GM12878 (cell line): ENCODE measurements at regions not wholly inside any gene's neighbourhood (a gene's known extent, or its start where the extent isn't known, plus 50 kb on each side); places are given as distances from the start of the nearest gene placed in this dataset.
"Not testable (repeated sequence)": the region's sequence is repeated elsewhere in the genome, so short reads cannot be mapped to it uniquely, and the experiment has no call there.

ENCODE experiments used
- CEBPB ChIP-seq, 2 experiments: fragments of 150-350 bp in 1 of 2; IDR thresholded peaks; 2 replicates each; pipeline ENCODE4 v1.6.1; 2012 to 2014; ENCODE audit warnings: low read depth in 2 of 2, low read length in 2 of 2, borderline replicate concordance in 1 of 2, inconsistent platforms in 1 of 2
- EP300 ChIP-seq, 2 experiments: fragments of 150-350 bp in 1 of 2; IDR thresholded peaks; 2 replicates each; pipeline ENCODE4 v1.6.1; 2011 to 2012; ENCODE audit warnings: low read depth in 2 of 2, low read length in 2 of 2, borderline replicate concordance in 1 of 2, improper control_type of control experiment in 1 of 2, inconsistent platforms in 1 of 2; ENCODE audit not compliant: control insufficient read depth in 1 of 2
- HDAC2 ChIP-seq: fragments of 200-600 bp; sonication (generic); IDR thresholded peaks from 2 replicates; pipeline ENCODE4 v1.6.1; 2017
- POLR2A ChIP-seq: IDR thresholded peaks from 2 replicates; pipeline ENCODE4 v1.6.1; 2011; ENCODE audit warnings: low read depth, mild to moderate bottlenecking, low read length
- TF ChIP-seq, protein P1 (sequence below), 3 experiments: IDR thresholded peaks in 2 of 3; conservative IDR thresholded peaks in 1 of 3; 2 replicates each; pipeline ENCODE4 v1.5.1; 2011; ENCODE audit warnings: low read depth in 3 of 3, low read length in 3 of 3, mild to moderate bottlenecking in 3 of 3, control low read depth in 2 of 3, moderate library complexity in 2 of 3, inconsistent platforms in 1 of 3, mixed read lengths in 1 of 3; ENCODE audit not compliant: control insufficient read depth in 2 of 3, insufficient read depth in 1 of 3; ENCODE audit errors: extremely low read depth in 1 of 3

DNA sequence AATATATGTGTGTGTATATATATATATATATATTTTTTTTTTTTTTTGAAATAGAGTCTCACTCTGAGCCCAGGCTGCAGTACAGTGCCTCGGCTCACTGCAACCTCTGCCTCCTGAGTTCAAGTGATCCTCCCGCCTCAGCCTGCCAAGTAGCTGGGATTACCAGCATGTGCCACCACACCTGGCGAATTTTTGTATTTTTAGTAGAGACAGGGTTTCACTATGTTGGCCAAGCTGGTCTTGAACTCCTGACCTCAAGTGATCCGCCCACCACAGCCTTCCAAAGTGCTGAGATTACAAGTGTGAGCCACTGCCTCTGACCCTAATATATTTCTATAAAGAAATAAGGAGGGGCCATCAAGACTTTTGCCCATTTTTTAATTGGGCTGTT lies 55.3 kb downstream of the CALML3 start:
- TF ChIP-seq POLR2A; HDAC2; EP300 (IDR thresholded peaks at IDR 0.05; ENCODE audit: borderline replicate concordance in 1 of 2, control insufficient read depth in 1 of 2, low read depth in 2 of 2, low read length in 2 of 2); CEBPB (IDR thresholded peaks at IDR 0.05; ENCODE audit: borderline replicate concordance in 1 of 2, low read depth in 2 of 2, low read length in 2 of 2): not testable (repeated sequence)
- TF ChIP-seq, protein P1, sequence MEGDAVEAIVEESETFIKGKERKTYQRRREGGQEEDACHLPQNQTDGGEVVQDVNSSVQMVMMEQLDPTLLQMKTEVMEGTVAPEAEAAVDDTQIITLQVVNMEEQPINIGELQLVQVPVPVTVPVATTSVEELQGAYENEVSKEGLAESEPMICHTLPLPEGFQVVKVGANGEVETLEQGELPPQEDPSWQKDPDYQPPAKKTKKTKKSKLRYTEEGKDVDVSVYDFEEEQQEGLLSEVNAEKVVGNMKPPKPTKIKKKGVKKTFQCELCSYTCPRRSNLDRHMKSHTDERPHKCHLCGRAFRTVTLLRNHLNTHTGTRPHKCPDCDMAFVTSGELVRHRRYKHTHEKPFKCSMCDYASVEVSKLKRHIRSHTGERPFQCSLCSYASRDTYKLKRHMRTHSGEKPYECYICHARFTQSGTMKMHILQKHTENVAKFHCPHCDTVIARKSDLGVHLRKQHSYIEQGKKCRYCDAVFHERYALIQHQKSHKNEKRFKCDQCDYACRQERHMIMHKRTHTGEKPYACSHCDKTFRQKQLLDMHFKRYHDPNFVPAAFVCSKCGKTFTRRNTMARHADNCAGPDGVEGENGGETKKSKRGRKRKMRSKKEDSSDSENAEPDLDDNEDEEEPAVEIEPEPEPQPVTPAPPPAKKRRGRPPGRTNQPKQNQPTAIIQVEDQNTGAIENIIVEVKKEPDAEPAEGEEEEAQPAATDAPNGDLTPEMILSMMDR (IDR thresholded peaks at IDR 0.05 in 2 of 3, conservative IDR thresholded peaks at IDR 0.05 in 1 of 3; ENCODE audit: control insufficient read depth in 2 of 3, extremely low read depth in 1 of 3, insufficient read depth in 1 of 3, low read depth in 3 of 3, low read length in 3 of 3): not testable (repeated sequence)
